Right atrium auricular region (tissue), 2 donors: ENCODE measurements at regions not wholly inside any gene's neighbourhood (a gene's known extent, or its start where the extent isn't known, plus 50 kb on each side); places are given as distances from the start of the nearest gene placed in this dataset.

Experiments used
- DNase-seq: peaks from one replicate; pipeline ENCODE4 v3.0.0-alpha.2; 2019; ENCODE audit warnings: low spot score
- H3K27ac ChIP-seq, 2 donors: fragments of 200-600 bp; sonication (generic); 1 replicate in 1 of 2; 2 replicates in 1 of 2; pipeline ENCODE4 v1.5.1; 2016 to 2019
- H3K27me3 ChIP-seq, 2 donors: fragments of 200-600 bp; sonication (generic); one replicate each; pipeline versions ENCODE4 v1.5.1 to v1.6.0; 2017 to 2019
- H3K36me3 ChIP-seq: fragments of 200-600 bp; sonication (generic); one replicate; pipeline ENCODE4 v1.5.1; 2016
- H3K4me1 ChIP-seq, 2 donors: fragments of 200-600 bp; sonication (generic); one replicate each; pipeline versions ENCODE4 v1.5.1 to v1.6.0; 2017 to 2019
- H3K4me3 ChIP-seq, 2 donors: fragments of 200-600 bp; sonication (generic); 1 replicate in 1 of 2; 2 replicates in 1 of 2; pipeline ENCODE4 v1.5.1; 2017 to 2019; ENCODE audit warnings: mild to moderate bottlenecking in 1 of 2, moderate library complexity in 1 of 2
- H3K9me3 ChIP-seq, 2 donors: fragments of 200-600 bp; sonication (generic); one replicate each; pipeline ENCODE4 v1.5.1; 2019
- CTCF ChIP-seq, 2 donors: fragments of 200-600 bp; sonication (generic); IDR thresholded peaks; one replicate each; pipeline ENCODE4 v1.5.1; 2019; ENCODE audit warnings: antibody characterized with exemption in 2 of 2

GRCh38 chr1:96971439-96971838 lies 249.9 kb downstream of the PTBP2 start:
- TF ChIP-seq CTCF (IDR thresholded peaks at IDR 0.05): no peak
- Histone ChIP-seq H3K9me3 (no peaks in the 10 kb centered on the region), H3K4me3 (no peak overlapping the region), H3K36me3 (no peaks in the 10 kb centered on the region), H3K4me1 (peaks cover 0 to 3% of the 10 kb centered on the region in 2 donors), H3K27ac (no peak overlapping the region), H3K27me3 (no peaks in the 10 kb centered on the region)
- DNase-seq: no peak

- H3K36me3 ChIP-seq: no peaks in the 10 kb centered on the region
- TF ChIP-seq CTCF (IDR thresholded peaks at IDR 0.05): no peak
- no peaks in the 10 kb centered on the region for H3K27me3 ChIP-seq
- H3K9me3 ChIP-seq: no peaks in the 10 kb centered on the region
- H3K4me1 ChIP-seq: peaks cover 0 to 3% of the 10 kb centered on the region in 2 donors
- no peak for DNase-seq
- no peak overlapping the region for H3K4me3 ChIP-seq
- H3K27ac ChIP-seq: no peak overlapping the region
Observed at GRCh38 chr1:96971849-96972602, 250.4 kb downstream of the PTBP2 start.

- Histone ChIP-seq H3K9me3 (no peaks in the 10 kb centered on the region), H3K4me3 (no peak overlapping the region), H3K27ac (no peak overlapping the region), H3K4me1 (peaks cover 0 to 3% of the 10 kb centered on the region in 2 donors), H3K36me3 (no peaks in the 10 kb centered on the region), H3K27me3 (no peaks in the 10 kb centered on the region)
- no peak for TF ChIP-seq CTCF (IDR thresholded peaks at IDR 0.05)
- DNase-seq: no peak
Observed at GRCh38 chr1:96973605-96974004, 252.0 kb downstream of the PTBP2 start.

- Histone ChIP-seq H3K9me3 (no peaks in the 10 kb centered on the region), H3K4me1 (peaks cover 0 to 15% of the 10 kb centered on the region in 2 donors), H3K4me3 (no peak overlapping the region), H3K27me3 (no peaks in the 10 kb centered on the region), H3K36me3 (no peaks in the 10 kb centered on the region), H3K27ac (no peak overlapping the region)
- no peak for TF ChIP-seq CTCF (IDR thresholded peaks at IDR 0.05)
- DNase-seq: no peak
Observed at GRCh38 chr1:96978444-96978843, 256.9 kb downstream of the PTBP2 start.

- no peak for TF ChIP-seq CTCF (IDR thresholded peaks at IDR 0.05)
- no peak overlapping the region for H3K4me3 ChIP-seq
- no peak for DNase-seq
- H3K36me3 ChIP-seq: no peaks in the 10 kb centered on the region
- H3K27me3 ChIP-seq: no peaks in the 10 kb centered on the region
- no peak overlapping the region for H3K27ac ChIP-seq
- peaks cover 0 to 11% of the 10 kb centered on the region in 2 donors for H3K4me1 ChIP-seq
- no peaks in the 10 kb centered on the region for H3K9me3 ChIP-seq
Observed at GRCh38 chr1:96978901-96979300, 257.3 kb downstream of the PTBP2 start.
